ENCODE measurements at regions not wholly inside any gene's neighbourhood (a gene's known extent, or its start where the extent isn't known, plus 50 kb on each side); places are given as distances from the start of the nearest gene placed in this dataset.

GRCh38 chr6:19349429-19349828, 487.7 kb upstream of the ID4 start:
- TF ChIP-seq, protein P1, sequence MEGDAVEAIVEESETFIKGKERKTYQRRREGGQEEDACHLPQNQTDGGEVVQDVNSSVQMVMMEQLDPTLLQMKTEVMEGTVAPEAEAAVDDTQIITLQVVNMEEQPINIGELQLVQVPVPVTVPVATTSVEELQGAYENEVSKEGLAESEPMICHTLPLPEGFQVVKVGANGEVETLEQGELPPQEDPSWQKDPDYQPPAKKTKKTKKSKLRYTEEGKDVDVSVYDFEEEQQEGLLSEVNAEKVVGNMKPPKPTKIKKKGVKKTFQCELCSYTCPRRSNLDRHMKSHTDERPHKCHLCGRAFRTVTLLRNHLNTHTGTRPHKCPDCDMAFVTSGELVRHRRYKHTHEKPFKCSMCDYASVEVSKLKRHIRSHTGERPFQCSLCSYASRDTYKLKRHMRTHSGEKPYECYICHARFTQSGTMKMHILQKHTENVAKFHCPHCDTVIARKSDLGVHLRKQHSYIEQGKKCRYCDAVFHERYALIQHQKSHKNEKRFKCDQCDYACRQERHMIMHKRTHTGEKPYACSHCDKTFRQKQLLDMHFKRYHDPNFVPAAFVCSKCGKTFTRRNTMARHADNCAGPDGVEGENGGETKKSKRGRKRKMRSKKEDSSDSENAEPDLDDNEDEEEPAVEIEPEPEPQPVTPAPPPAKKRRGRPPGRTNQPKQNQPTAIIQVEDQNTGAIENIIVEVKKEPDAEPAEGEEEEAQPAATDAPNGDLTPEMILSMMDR (IDR thresholded peaks at IDR 0.05) = no peak
- no peak for TF ChIP-seq EP300 (IDR thresholded peaks at IDR 0.05)

Measured in sigmoid colon (tissue), 4 donors.